Prostate gland (tissue), 2 donors: ENCODE measurements at regions not wholly inside any gene's neighbourhood (a gene's known extent, or its start where the extent isn't known, plus 50 kb on each side); places are given as distances from the start of the nearest gene placed in this dataset.

Experiments
- DNase-seq: peaks from one replicate; pipeline ENCODE4 v3.0.0-alpha.2; 2019; ENCODE audit warnings: low spot score
- H3K27ac ChIP-seq, 2 donors: fragments of 200-600 bp; sonication (generic); 2 replicates each; pipeline ENCODE4 v1.5.1; 2017 to 2019
- H3K27me3 ChIP-seq: fragments of 200-600 bp; sonication (generic); replicated peaks from 2 replicates; pipeline ENCODE4 v1.5.1; 2019; ENCODE audit not compliant: insufficient read depth
- H3K36me3 ChIP-seq, 2 donors: fragments of 200-600 bp; sonication (generic); 1 replicate in 1 of 2; 2 replicates in 1 of 2; pipeline versions ENCODE4 v1.5.1 to v1.8.1; 2017 to 2019
- H3K4me1 ChIP-seq: fragments of 200-600 bp; sonication (generic); replicated peaks from 2 replicates; pipeline ENCODE4 v1.5.1; 2019
- H3K4me3 ChIP-seq, 2 donors: fragments of 200-600 bp; sonication (generic); 2 replicates each; pipeline ENCODE4 v1.5.1; 2017 to 2019
- H3K9me3 ChIP-seq: fragments of 200-600 bp; sonication (generic); 2 replicates; pipeline ENCODE4 v1.5.1; 2017
- CTCF ChIP-seq, 4 experiments: fragments of 200-600 bp in 2 of 4; fragments of 450-650 bp in 2 of 4; sonication (generic) in 2 of 4; IDR thresholded peaks; 1 replicate in 3 of 4; 2 replicates in 1 of 4; pipeline ENCODE4 v1.5.1; 2016 to 2019; ENCODE audit warnings: antibody characterized with exemption in 4 of 4, mild to moderate bottlenecking in 2 of 4, moderate library complexity in 2 of 4
- POLR2A ChIP-seq: fragments of 450-650 bp; IDR thresholded peaks from one replicate; pipeline ENCODE4 v1.6.1; 2016; ENCODE audit warnings: antibody characterized with exemption, mild to moderate bottlenecking
- POLR2AphosphoS5 ChIP-seq: sonication (generic); formaldehyde crosslinking; IDR thresholded peaks from one replicate; pipeline ENCODE4 v1.6.1; 2017; ENCODE audit warnings: antibody characterized with exemption
- WGBS: methylation state at CpG from one replicate; pipeline ENCODE4 v1.1.5; 2018; 5-methylcytosine and 5-hydroxymethylcytosine counted together
- intact Hi-C: fragments of 100-400 bp; cut with DNase I; formaldehyde crosslinking; loops from one replicate; pipeline ENCODE4 v1.14.2; 2022

GRCh38 chr9:1591310-1591709 lies 423.8 kb upstream of the SMARCA2 start:
- no peaks in the 10 kb centered on the region for H3K27me3 ChIP-seq
- no peak overlapping the region for H3K27ac ChIP-seq
- H3K4me1 ChIP-seq, result no peaks in the 10 kb centered on the region
- no peak for TF ChIP-seq POLR2AphosphoS5
- no peak for TF ChIP-seq CTCF (IDR thresholded peaks at IDR 0.05)
- TF ChIP-seq POLR2A, result no peak
- H3K4me3 ChIP-seq, result no peak overlapping the region
- H3K9me3 ChIP-seq, result no peaks in the 10 kb centered on the region
- intact Hi-C loops, result no loop called here
- WGBS, result 30% methylated on average over 1 of the region's 1 CpG
- no peak for DNase-seq
- H3K36me3 ChIP-seq, result no peaks in the 10 kb centered on the region

GRCh38 chr9:1598270-1598669 lies 416.9 kb upstream of the SMARCA2 start:
- DNase-seq, result no peak
- Histone ChIP-seq H3K27ac (no peak overlapping the region), H3K4me1 (no peaks in the 10 kb centered on the region), H3K36me3 (no peaks in the 10 kb centered on the region), H3K9me3 (no peaks in the 10 kb centered on the region), H3K4me3 (no peak overlapping the region), H3K27me3 (no peaks in the 10 kb centered on the region)
- TF ChIP-seq POLR2AphosphoS5 (no peak), POLR2A (no peak), CTCF (IDR thresholded peaks at IDR 0.05) (no peak)
- intact Hi-C loops, result no loop called here
- 85% methylated on average over 2 of the region's 2 CpGs for whole genome bisulfite sequencing

- WGBS, result 37% methylated on average over 2 of the region's 2 CpGs
- no peak overlapping the region for H3K27ac ChIP-seq
- H3K36me3 ChIP-seq, result no peaks in the 10 kb centered on the region
- no peaks in the 10 kb centered on the region for H3K4me1 ChIP-seq
- intact Hi-C loops, result no loop called here
- no peak overlapping the region for H3K4me3 ChIP-seq
- TF ChIP-seq POLR2AphosphoS5, result no peak
- TF ChIP-seq POLR2A, result no peak
- TF ChIP-seq CTCF (IDR thresholded peaks at IDR 0.05), result no peak
- no peaks in the 10 kb centered on the region for H3K27me3 ChIP-seq
- H3K9me3 ChIP-seq, result no peaks in the 10 kb centered on the region
- no peak for DNase-seq
These were observed 415.2 kb upstream of the SMARCA2 start for GRCh38 chr9:1599961-1600360.

- Histone ChIP-seq H3K27ac (no peak overlapping the region), H3K9me3 (no peaks in the 10 kb centered on the region), H3K36me3 (no peaks in the 10 kb centered on the region), H3K4me3 (no peak overlapping the region), H3K27me3 (no peaks in the 10 kb centered on the region), H3K4me1 (no peaks in the 10 kb centered on the region)
- TF ChIP-seq CTCF (IDR thresholded peaks at IDR 0.05), result peak in 3 of 4 experiments; percentile 24 to 49 (median 39)
- TF ChIP-seq POLR2A, result no peak
- TF ChIP-seq POLR2AphosphoS5, result no peak
- intact Hi-C loops, result no loop called here
- no peak for DNase-seq
- 67% methylated on average over 5 of the region's 5 CpGs for WGBS
These were observed 410.1 kb upstream of the SMARCA2 start for GRCh38 chr9:1604942-1605560.

- no peaks in the 10 kb centered on the region for H3K27me3 ChIP-seq
- no peaks in the 10 kb centered on the region for H3K4me1 ChIP-seq
- DNase-seq, result no peak
- no peak for TF ChIP-seq POLR2AphosphoS5
- no peak for TF ChIP-seq CTCF (IDR thresholded peaks at IDR 0.05)
- no peak for TF ChIP-seq POLR2A
- 38% methylated on average over 5 of the region's 5 CpGs for WGBS
- H3K27ac ChIP-seq, result no peak overlapping the region
- intact Hi-C loops, result no loop called here
- no peak overlapping the region for H3K4me3 ChIP-seq
- no peaks in the 10 kb centered on the region for H3K9me3 ChIP-seq
- no peaks in the 10 kb centered on the region for H3K36me3 ChIP-seq
These were observed 408.9 kb upstream of the SMARCA2 start for GRCh38 chr9:1606253-1606652.
